ENCODE measurements at regions not wholly inside any gene's neighbourhood (a gene's known extent, or its start where the extent isn't known, plus 50 kb on each side); places are given as distances from the start of the nearest gene placed in this dataset.

DNA sequence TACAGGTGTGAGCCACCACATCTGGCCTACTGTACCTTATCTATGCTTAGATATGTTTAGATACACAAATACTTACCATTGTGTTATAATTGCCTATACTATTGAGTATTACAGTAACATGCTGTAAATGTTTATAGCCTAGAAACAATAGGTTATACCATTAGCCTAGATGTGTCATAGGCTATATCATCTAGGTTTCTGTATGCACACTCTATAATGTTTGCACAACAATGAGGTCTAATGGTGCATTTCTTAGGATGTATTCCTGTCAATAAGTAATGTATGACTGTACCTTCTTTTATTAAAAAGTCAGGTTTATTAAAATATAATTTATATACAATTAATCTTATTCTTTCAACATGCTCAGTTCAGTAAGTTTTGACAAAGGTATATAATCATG is 683.1 kb downstream of the LRRC70 start:
- Histone ChIP-seq H3K36me3 (ENCODE audit: control insufficient read depth, insufficient read depth, low read length) (no peaks in the 10 kb centered on the region), H3K9me1 (ENCODE audit: control insufficient read depth, insufficient read depth, low read length) (no peaks in the 10 kb centered on the region), H3K9me3 (replicated peaks; ENCODE audit: control insufficient read depth, insufficient read depth, low read depth, low read length) (no peaks in the 10 kb centered on the region), H3K4me2 (ENCODE audit: insufficient read depth, low read length) (no peak overlapping the region), H3K4me1 (replicated peaks in 1 of 2; ENCODE audit: control insufficient read depth in 2 of 2, insufficient read depth in 2 of 2, low read length in 2 of 2) (no peaks in the 10 kb centered on the region), H3K27me3 (ENCODE audit: control insufficient read depth in 2 of 2, insufficient read depth in 2 of 2, low read length in 2 of 2) (no peaks in the 10 kb centered on the region), H3K79me2 (ENCODE audit: control insufficient read depth, insufficient read depth, low read length) (no peaks in the 10 kb centered on the region), H3K9ac (ENCODE audit: insufficient read depth in 1 of 2, low read depth in 2 of 2, low read length in 2 of 2) (no peak overlapping the region), H3K4me3 (no peak overlapping the region), H3K27ac (ENCODE audit: extremely low read depth, low read depth, low read length) (no peak overlapping the region), H4K20me1 (replicated peaks; ENCODE audit: control insufficient read depth, insufficient read depth, low read length) (no peaks in the 10 kb centered on the region), H2AFZ (ENCODE audit: low read depth, low read length) (no peak overlapping the region)
- in situ Hi-C loops (cut with MboI) (no loop called here), intact Hi-C loops (cut with micrococcal nuclease) (no loop called here)
- ChIA-PET POLR2A (no interaction called here), CTCF (ENCODE audit: low intra/inter-chr PET ratio) (no interaction called here)
- ATAC-seq, result no peak
- no TSS peak for BruUV-seq (replicated peaks)
- TF ChIP-seq ZNF395 (CRISPR knock-in tag; IDR thresholded peaks at IDR 0.05), result no peak
- TF ChIP-seq, protein P1, sequence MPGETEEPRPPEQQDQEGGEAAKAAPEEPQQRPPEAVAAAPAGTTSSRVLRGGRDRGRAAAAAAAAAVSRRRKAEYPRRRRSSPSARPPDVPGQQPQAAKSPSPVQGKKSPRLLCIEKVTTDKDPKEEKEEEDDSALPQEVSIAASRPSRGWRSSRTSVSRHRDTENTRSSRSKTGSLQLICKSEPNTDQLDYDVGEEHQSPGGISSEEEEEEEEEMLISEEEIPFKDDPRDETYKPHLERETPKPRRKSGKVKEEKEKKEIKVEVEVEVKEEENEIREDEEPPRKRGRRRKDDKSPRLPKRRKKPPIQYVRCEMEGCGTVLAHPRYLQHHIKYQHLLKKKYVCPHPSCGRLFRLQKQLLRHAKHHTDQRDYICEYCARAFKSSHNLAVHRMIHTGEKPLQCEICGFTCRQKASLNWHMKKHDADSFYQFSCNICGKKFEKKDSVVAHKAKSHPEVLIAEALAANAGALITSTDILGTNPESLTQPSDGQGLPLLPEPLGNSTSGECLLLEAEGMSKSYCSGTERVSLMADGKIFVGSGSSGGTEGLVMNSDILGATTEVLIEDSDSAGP (CRISPR knock-in tag; IDR thresholded peaks at IDR 0.05), result no peak
- no peak for TF ChIP-seq ZBTB5 (IDR thresholded peaks at IDR 0.05)
- TF ChIP-seq ZNF124 (CRISPR knock-in tag; IDR thresholded peaks at IDR 0.05), result no peak
- no peak for TF ChIP-seq POLR2A (conservative IDR thresholded peaks at IDR 0.05)
- no peak for TF ChIP-seq CC2D1A (IDR thresholded peaks at IDR 0.05)
- TF ChIP-seq SMARCA5 (IDR thresholded peaks at IDR 0.05), result no peak
- no peak for TF ChIP-seq NFYB (IDR thresholded peaks at IDR 0.05; ENCODE audit: extremely low read depth, insufficient read length)
- no peak for TF ChIP-seq ZBTB34 (CRISPR knock-in tag; IDR thresholded peaks at IDR 0.05)
- TF ChIP-seq ZNF324 (CRISPR knock-in tag; IDR thresholded peaks at IDR 0.05), result no peak
- no peak for TF ChIP-seq POLR3G (IDR thresholded peaks at IDR 0.05; ENCODE audit: extremely low read depth, insufficient read length, insufficient replicate concordance)
- TF ChIP-seq GTF3C2 (IDR thresholded peaks at IDR 0.05; ENCODE audit: borderline replicate concordance, extremely low read depth, insufficient read length), result no peak
- TF ChIP-seq PTRF (tag; IDR thresholded peaks at IDR 0.05), result no peak
- no peak for TF ChIP-seq GABPB2 (CRISPR knock-in tag; conservative IDR thresholded peaks at IDR 0.05)
- no peak for TF ChIP-seq EP300 (IDR thresholded peaks at IDR 0.05; ENCODE audit: low read length)
- no peak for DNase-seq (ENCODE audit: extremely low read depth in 1 of 4, low spot score in 3 of 4)
- no peak for FAIRE-seq

Data from K562 (cell line).